ENCODE measurements at regions not wholly inside any gene's neighbourhood (a gene's known extent, or its start where the extent isn't known, plus 50 kb on each side); places are given as distances from the start of the nearest gene placed in this dataset.

DNA sequence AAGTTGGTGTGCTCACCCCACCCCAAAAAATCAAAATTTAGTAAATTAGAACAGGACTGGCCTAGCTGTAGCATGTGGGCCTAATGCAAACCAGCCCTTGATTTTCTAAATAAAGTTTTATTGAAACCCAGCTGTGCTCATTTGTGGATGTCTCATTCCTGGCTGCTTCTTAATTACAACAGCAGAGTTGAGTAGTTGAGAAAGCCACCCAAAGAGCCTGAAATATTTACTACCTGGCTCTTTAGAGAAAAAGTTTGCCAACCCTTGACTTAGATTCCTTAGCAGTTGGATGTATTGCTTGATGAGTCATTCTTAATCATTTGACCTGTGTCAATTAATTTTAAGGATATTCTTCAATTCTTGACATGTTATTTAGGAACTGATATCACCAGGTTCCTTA, 168.3 kb upstream of the PUDP start:
- no peak for FAIRE-seq
- no peak overlapping the region for H3K27ac ChIP-seq (ENCODE audit: insufficient read depth, low read depth, low read length)

DNA sequence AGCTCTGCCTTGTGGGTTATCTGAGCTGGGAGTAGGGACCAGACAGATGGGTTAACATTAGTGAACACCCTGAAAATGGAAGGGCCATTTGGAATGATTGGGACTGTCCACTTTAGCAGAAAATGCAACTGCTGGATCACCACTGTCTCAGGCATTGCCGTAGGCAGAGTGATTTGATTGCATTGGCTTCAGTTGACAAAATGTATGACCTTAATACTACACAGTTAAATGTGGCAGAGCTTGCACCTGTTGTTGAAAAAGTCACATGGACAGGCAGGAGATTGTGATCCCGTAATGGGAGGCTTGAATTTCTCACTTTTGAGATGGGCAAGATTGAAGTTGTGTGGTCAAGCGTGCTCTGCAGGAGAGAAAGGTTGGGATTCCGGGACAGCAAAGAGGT, 166.5 kb upstream of the PUDP start:
- no peak overlapping the region for H3K9ac ChIP-seq (replicated peaks; ENCODE audit: extremely low read depth, insufficient read depth, low read length)
- H3K4me2 ChIP-seq (ENCODE audit: insufficient read depth, low read length), result no peak overlapping the region
- H3K27me3 ChIP-seq (ENCODE audit: control insufficient read depth in 2 of 2, insufficient read depth in 2 of 2, low read length in 2 of 2), result no peaks in the 10 kb centered on the region
- H2AFZ ChIP-seq (ENCODE audit: low read depth, low read length), result no peak overlapping the region
- no peak overlapping the region for H3K27ac ChIP-seq (ENCODE audit: insufficient read depth, low read depth, low read length)
- dilution Hi-C loops (cut with MboI; ENCODE audit: extremely low pct_ligation_motif_present, low sequenced_read_pairs), result no loop called here
- FAIRE-seq, result no peak
- no peaks in the 10 kb centered on the region for H3K9me1 ChIP-seq (replicated peaks; ENCODE audit: control insufficient read depth, extremely low read depth, insufficient read depth, low read length)
- H3K4me3 ChIP-seq (replicated peaks in 1 of 3; ENCODE audit: insufficient read depth in 1 of 3, low read depth in 1 of 3, low read length in 3 of 3), result no peak overlapping the region
- no TSS peak for BruUV-seq (replicated peaks)
- intact Hi-C loops (cut with micrococcal nuclease), result no loop called here
- no peak for DNase-seq (ENCODE audit: low read depth, low spot score)
- ChIA-PET CTCF (no interaction called here), POLR2A (no interaction called here)
- no peaks in the 10 kb centered on the region for H3K79me2 ChIP-seq (ENCODE audit: control insufficient read depth, insufficient read depth, low read length)
- TF ChIP-seq, protein P1, sequence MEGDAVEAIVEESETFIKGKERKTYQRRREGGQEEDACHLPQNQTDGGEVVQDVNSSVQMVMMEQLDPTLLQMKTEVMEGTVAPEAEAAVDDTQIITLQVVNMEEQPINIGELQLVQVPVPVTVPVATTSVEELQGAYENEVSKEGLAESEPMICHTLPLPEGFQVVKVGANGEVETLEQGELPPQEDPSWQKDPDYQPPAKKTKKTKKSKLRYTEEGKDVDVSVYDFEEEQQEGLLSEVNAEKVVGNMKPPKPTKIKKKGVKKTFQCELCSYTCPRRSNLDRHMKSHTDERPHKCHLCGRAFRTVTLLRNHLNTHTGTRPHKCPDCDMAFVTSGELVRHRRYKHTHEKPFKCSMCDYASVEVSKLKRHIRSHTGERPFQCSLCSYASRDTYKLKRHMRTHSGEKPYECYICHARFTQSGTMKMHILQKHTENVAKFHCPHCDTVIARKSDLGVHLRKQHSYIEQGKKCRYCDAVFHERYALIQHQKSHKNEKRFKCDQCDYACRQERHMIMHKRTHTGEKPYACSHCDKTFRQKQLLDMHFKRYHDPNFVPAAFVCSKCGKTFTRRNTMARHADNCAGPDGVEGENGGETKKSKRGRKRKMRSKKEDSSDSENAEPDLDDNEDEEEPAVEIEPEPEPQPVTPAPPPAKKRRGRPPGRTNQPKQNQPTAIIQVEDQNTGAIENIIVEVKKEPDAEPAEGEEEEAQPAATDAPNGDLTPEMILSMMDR (IDR thresholded peaks at IDR 0.05; ENCODE audit: extremely low read depth in 1 of 2, insufficient read depth in 1 of 2, low read depth in 1 of 2, low read length in 2 of 2), result no peak
- TF ChIP-seq EZH2 (IDR thresholded peaks at IDR 0.05; ENCODE audit: borderline replicate concordance, low read depth, low read length, severe bottlenecking) (no peak), POLR2AphosphoS5 (IDR thresholded peaks at IDR 0.05; ENCODE audit: insufficient read depth, low read depth, low read length) (no peak), GATA2 (IDR thresholded peaks at IDR 0.05; ENCODE audit: insufficient read depth, insufficient read length, low read depth, low read length) (no peak), FOS (IDR thresholded peaks at IDR 0.05; ENCODE audit: borderline replicate concordance, insufficient read depth, low read length) (no peak), JUN (IDR thresholded peaks at IDR 0.05; ENCODE audit: borderline replicate concordance, insufficient read depth, insufficient read length, low read depth) (no peak), MYC (IDR thresholded peaks at IDR 0.05; ENCODE audit: low read depth, low read length) (no peak), POLR2A (IDR thresholded peaks at IDR 0.05; ENCODE audit: low read depth, low read length) (no peak)
- TF ChIP-seq, protein P2, sequence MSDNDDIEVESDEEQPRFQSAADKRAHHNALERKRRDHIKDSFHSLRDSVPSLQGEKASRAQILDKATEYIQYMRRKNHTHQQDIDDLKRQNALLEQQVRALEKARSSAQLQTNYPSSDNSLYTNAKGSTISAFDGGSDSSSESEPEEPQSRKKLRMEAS (IDR thresholded peaks at IDR 0.05; ENCODE audit: insufficient read depth, insufficient read length), result no peak
- no peaks in the 10 kb centered on the region for H3K9me3 ChIP-seq (replicated peaks; ENCODE audit: control insufficient read depth, insufficient read depth, low read length)
- no peaks in the 10 kb centered on the region for H4K20me1 ChIP-seq (replicated peaks; ENCODE audit: control insufficient read depth, extremely low read depth, insufficient read depth, low read length)
- no peaks in the 10 kb centered on the region for H3K36me3 ChIP-seq (ENCODE audit: control insufficient read depth in 2 of 2, extremely low read depth in 1 of 2, insufficient read depth in 2 of 2, low read length in 2 of 2)
- H3K4me1 ChIP-seq (ENCODE audit: control insufficient read depth, extremely low read depth, insufficient read depth, low read length), result no peaks in the 10 kb centered on the region

More for the DNA sequence above, 168.3 kb upstream of the PUDP start:
- dilution Hi-C loops (cut with MboI; ENCODE audit: extremely low pct_ligation_motif_present, low sequenced_read_pairs) (no loop called here), intact Hi-C loops (cut with micrococcal nuclease) (no loop called here)
- no peaks in the 10 kb centered on the region for H3K36me3 ChIP-seq (ENCODE audit: control insufficient read depth in 2 of 2, extremely low read depth in 1 of 2, insufficient read depth in 2 of 2, low read length in 2 of 2)
- no peak overlapping the region for H3K9ac ChIP-seq (replicated peaks; ENCODE audit: extremely low read depth, insufficient read depth, low read length)
- no peaks in the 10 kb centered on the region for H4K20me1 ChIP-seq (replicated peaks; ENCODE audit: control insufficient read depth, extremely low read depth, insufficient read depth, low read length)
- H2AFZ ChIP-seq (ENCODE audit: low read depth, low read length), result no peak overlapping the region
- ChIA-PET POLR2A (no interaction called here), CTCF (no interaction called here)
- H3K9me3 ChIP-seq (replicated peaks; ENCODE audit: control insufficient read depth, insufficient read depth, low read length), result no peaks in the 10 kb centered on the region
- BruUV-seq (replicated peaks), result no TSS peak
- H3K4me3 ChIP-seq (replicated peaks in 1 of 3; ENCODE audit: insufficient read depth in 1 of 3, low read depth in 1 of 3, low read length in 3 of 3), result no peak overlapping the region
- no peaks in the 10 kb centered on the region for H3K27me3 ChIP-seq (ENCODE audit: control insufficient read depth in 2 of 2, insufficient read depth in 2 of 2, low read length in 2 of 2)
- TF ChIP-seq POLR2AphosphoS5 (IDR thresholded peaks at IDR 0.05; ENCODE audit: insufficient read depth, low read depth, low read length) (no peak), JUN (IDR thresholded peaks at IDR 0.05; ENCODE audit: borderline replicate concordance, insufficient read depth, insufficient read length, low read depth) (no peak), EZH2 (IDR thresholded peaks at IDR 0.05; ENCODE audit: borderline replicate concordance, low read depth, low read length, severe bottlenecking) (no peak), POLR2A (IDR thresholded peaks at IDR 0.05; ENCODE audit: low read depth, low read length) (no peak), FOS (IDR thresholded peaks at IDR 0.05; ENCODE audit: borderline replicate concordance, insufficient read depth, low read length) (no peak)
- TF ChIP-seq, protein P2 (IDR thresholded peaks at IDR 0.05; ENCODE audit: insufficient read depth, insufficient read length), result no peak
- TF ChIP-seq, protein P1 (IDR thresholded peaks at IDR 0.05; ENCODE audit: extremely low read depth in 1 of 2, insufficient read depth in 1 of 2, low read depth in 1 of 2, low read length in 2 of 2), result no peak
- H3K9me1 ChIP-seq (replicated peaks; ENCODE audit: control insufficient read depth, extremely low read depth, insufficient read depth, low read length), result no peaks in the 10 kb centered on the region
- H3K79me2 ChIP-seq (ENCODE audit: control insufficient read depth, insufficient read depth, low read length), result no peaks in the 10 kb centered on the region
- DNase-seq (ENCODE audit: low read depth, low spot score), result no peak
- H3K4me2 ChIP-seq (ENCODE audit: insufficient read depth, low read length), result no peak overlapping the region
- no peaks in the 10 kb centered on the region for H3K4me1 ChIP-seq (ENCODE audit: control insufficient read depth, extremely low read depth, insufficient read depth, low read length)
